AG08395 (cell line): ENCODE measurements at regions not wholly inside any gene's neighbourhood (a gene's known extent, or its start where the extent isn't known, plus 50 kb on each side); places are given as distances from the start of the nearest gene placed in this dataset.

Source experiments
- DNase-seq: peaks from one replicate; pipeline ENCODE4 v3.0.0; 2012; ENCODE audit warnings: mixed read lengths, low spot score

GRCh38 chr9:126153382-126153781 is 173.2 kb upstream of the MVB12B start:
- DNase-seq, result no peak

- no peak for DNase-seq
Measured at GRCh38 chr9:126154182-126154827, 172.3 kb upstream of the MVB12B start.

GRCh38 chr9:126154869-126155268 is 171.8 kb upstream of the MVB12B start:
- DNase-seq, result no peak

GRCh38 chr9:126155756-126156664 is 170.6 kb upstream of the MVB12B start:
- DNase-seq, result no peak

GRCh38 chr9:126156898-126157297 is 169.7 kb upstream of the MVB12B start:
- DNase-seq, result no peak

GRCh38 chr9:126157423-126157822 is 169.2 kb upstream of the MVB12B start:
- no peak for DNase-seq

- DNase-seq, result no peak
Measured at GRCh38 chr9:126157826-126158587, 168.6 kb upstream of the MVB12B start.

GRCh38 chr9:126158588-126159429 is 167.8 kb upstream of the MVB12B start:
- no peak for DNase-seq

GRCh38 chr9:126159430-126160060 is 167.1 kb upstream of the MVB12B start:
- DNase-seq, result no peak

GRCh38 chr9:126160067-126160853 is 166.4 kb upstream of the MVB12B start:
- no peak for DNase-seq

- DNase-seq, result no peak
Measured at GRCh38 chr9:126160854-126161329, 165.7 kb upstream of the MVB12B start.

- DNase-seq, result no peak
Measured at GRCh38 chr9:126162611-126163381, 163.8 kb upstream of the MVB12B start.

GRCh38 chr9:126164796-126165525 is 161.7 kb upstream of the MVB12B start:
- no peak for DNase-seq

GRCh38 chr9:126165755-126166154 is 160.9 kb upstream of the MVB12B start:
- DNase-seq, result no peak

GRCh38 chr9:126166291-126166690 is 160.3 kb upstream of the MVB12B start:
- no peak for DNase-seq

GRCh38 chr9:126166866-126167265 is 159.8 kb upstream of the MVB12B start:
- no peak for DNase-seq

GRCh38 chr9:126169736-126170135 is 156.9 kb upstream of the MVB12B start:
- no peak for DNase-seq

GRCh38 chr9:126170286-126170823 is 156.3 kb upstream of the MVB12B start:
- no peak for DNase-seq
